Neural cell (in vitro differentiated cells): ENCODE measurements at regions not wholly inside any gene's neighbourhood (a gene's known extent, or its start where the extent isn't known, plus 50 kb on each side); places are given as distances from the start of the nearest gene placed in this dataset.

ENCODE experiments used
- H2AFZ ChIP-seq: fragments of 200-600, 300-800 bp; sonication (generic), shearing (Covaris generic); 2 replicates; pipeline ENCODE4 v1.6.0; 2014; ENCODE audit warnings: low read depth, mild to moderate bottlenecking, antibody characterized with exemption, low read length, moderate library complexity
- H3F3A ChIP-seq: fragments of 200-600 bp; shearing (Covaris generic); 2 replicates; pipeline ENCODE4 v1.6.1; 2016; ENCODE audit warnings: mild to moderate bottlenecking, moderate library complexity, mixed read lengths, antibody characterized with exemption, low read length; ENCODE audit not compliant: insufficient read depth, poor library complexity, severe bottlenecking
- H3K27ac ChIP-seq: fragments of 200-600, 300-800 bp; sonication (generic), shearing (Covaris generic); 2 replicates; pipeline ENCODE4 v1.5.1; 2014; ENCODE audit warnings: mild to moderate bottlenecking, low read length, moderate library complexity
- H3K27me3 ChIP-seq: fragments of 300-800, 200-600 bp; sonication (generic), shearing (Covaris generic); 2 replicates; pipeline ENCODE4 v1.6.0; 2014; ENCODE audit warnings: mild to moderate bottlenecking, low read depth, low read length, moderate library complexity; ENCODE audit not compliant: insufficient read depth
- H3K36me3 ChIP-seq: fragments of 300-800, 200-600 bp; sonication (generic), shearing (Covaris generic); 2 replicates; pipeline ENCODE4 v1.5.1; 2014; ENCODE audit warnings: mild to moderate bottlenecking, antibody characterized with exemption, low read length, moderate library complexity; ENCODE audit not compliant: insufficient read depth
- H3K4me2 ChIP-seq: fragments of 300-800, 200-600 bp; sonication (generic), shearing (Covaris generic); 2 replicates; pipeline ENCODE4 v1.6.0; 2014; ENCODE audit warnings: mild to moderate bottlenecking, low read length
- H3K4me3 ChIP-seq: fragments of 300-800, 200-600 bp; sonication (generic), shearing (Covaris generic); 2 replicates; pipeline ENCODE4 v1.5.1; 2014; ENCODE audit warnings: mild to moderate bottlenecking, low read length, moderate library complexity
- H3K79me2 ChIP-seq: fragments of 200-600 bp; shearing (Covaris generic); replicated peaks from 2 replicates; pipeline ENCODE4 v1.6.0; 2014; ENCODE audit warnings: mild to moderate bottlenecking, low read length, moderate library complexity; ENCODE audit not compliant: insufficient read depth
- H3K9ac ChIP-seq: fragments of 300-800, 200-600 bp; sonication (generic), shearing (Covaris generic); 2 replicates; pipeline ENCODE4 v1.6.1; 2016; ENCODE audit warnings: mild to moderate bottlenecking, low read length, mixed read lengths
- H3K9me2 ChIP-seq: fragments of 200-600 bp; shearing (Covaris generic); 2 replicates; pipeline ENCODE4 v1.6.1; 2016; ENCODE audit warnings: mild to moderate bottlenecking, low read length, mixed read lengths; ENCODE audit not compliant: insufficient read depth
- H3K9me3 ChIP-seq: fragments of 200-600, 300-800 bp; sonication (generic), shearing (Covaris generic); 2 replicates; pipeline ENCODE4 v1.6.1; 2016; ENCODE audit warnings: mild to moderate bottlenecking, mixed run types, low read length, moderate library complexity, mixed read lengths
- H4K20me1 ChIP-seq: fragments of 200-600 bp; shearing (Covaris generic); 2 replicates; pipeline ENCODE4 v1.6.1; 2016; ENCODE audit warnings: mild to moderate bottlenecking, mixed run types; ENCODE audit not compliant: insufficient read depth
- POLR2AphosphoS5 ChIP-seq: IDR thresholded peaks from 2 replicates; pipeline ENCODE4 v1.6.1; 2012
- RAD21 ChIP-seq: fragments of 450-650 bp; conservative IDR thresholded peaks from 2 replicates; pipeline ENCODE4 v1.6.1; 2014; ENCODE audit warnings: antibody characterized with exemption, mild to moderate bottlenecking, moderate library complexity
- REST ChIP-seq: IDR thresholded peaks from 2 replicates; pipeline ENCODE4 v1.6.1; 2012; ENCODE audit warnings: borderline replicate concordance
- SMC3 ChIP-seq: fragments of 450-650 bp; conservative IDR thresholded peaks from 2 replicates; pipeline ENCODE4 v1.6.1; 2014; ENCODE audit warnings: antibody characterized with exemption, mild to moderate bottlenecking, moderate library complexity; ENCODE audit not compliant: poor library complexity
- small RNA-seq, 3 experiments: library from RNA; depleted of rRNA; stranded (forward); fragments of <200 nt; gene quantifications; one replicate each; pipeline ENCODE3, GENCODE V24; 2012

GRCh38 chr17:10894220-10894619 is 56.3 kb upstream of the PIRT start:
- no peak for TF ChIP-seq SMC3
- TF ChIP-seq POLR2AphosphoS5, result no peak
- H2AFZ ChIP-seq, result no peak overlapping the region

GRCh38 chr17:10888858-10889257 is 51.0 kb upstream of the PIRT start:
- Histone ChIP-seq H3K27ac (no peak overlapping the region), H2AFZ (no peak overlapping the region), H3K4me3 (no peak overlapping the region), H3K27me3 (no peaks in the 10 kb centered on the region), H3K36me3 (no peaks in the 10 kb centered on the region), H3K9me3 (no peaks in the 10 kb centered on the region), H3F3A (no peaks in the 10 kb centered on the region), H3K79me2 (no peaks in the 10 kb centered on the region), H3K4me2 (no peak overlapping the region), H3K9me2 (no peaks in the 10 kb centered on the region), H3K9ac (no peak overlapping the region), H4K20me1 (no peaks in the 10 kb centered on the region)
- no peak for TF ChIP-seq RAD21
- no peak for TF ChIP-seq REST
- TF ChIP-seq SMC3, result no peak

More at GRCh38 chr17:10894220-10894619, 56.3 kb upstream of the PIRT start:
- no peaks in the 10 kb centered on the region for H3K79me2 ChIP-seq
- no peaks in the 10 kb centered on the region for H3K27me3 ChIP-seq
- H3K36me3 ChIP-seq, result no peaks in the 10 kb centered on the region
- H4K20me1 ChIP-seq, result no peaks in the 10 kb centered on the region
- no peak overlapping the region for H3K4me3 ChIP-seq
- no peaks in the 10 kb centered on the region for H3K9me2 ChIP-seq
- no peaks in the 10 kb centered on the region for H3K9me3 ChIP-seq
- no peak overlapping the region for H3K4me2 ChIP-seq
- no peaks in the 10 kb centered on the region for H3F3A ChIP-seq
- H3K27ac ChIP-seq, result no peak overlapping the region
- no peak overlapping the region for H3K9ac ChIP-seq

Small RNA genes lying in the stretch of these regions (small RNA-seq; reads per million reads assigned to genes)
- gene RN7SL601P, result 0 reads per million in 3 experiments
